ENCODE measurements at regions not wholly inside any gene's neighbourhood (a gene's known extent, or its start where the extent isn't known, plus 50 kb on each side); places are given as distances from the start of the nearest gene placed in this dataset.

DNA sequence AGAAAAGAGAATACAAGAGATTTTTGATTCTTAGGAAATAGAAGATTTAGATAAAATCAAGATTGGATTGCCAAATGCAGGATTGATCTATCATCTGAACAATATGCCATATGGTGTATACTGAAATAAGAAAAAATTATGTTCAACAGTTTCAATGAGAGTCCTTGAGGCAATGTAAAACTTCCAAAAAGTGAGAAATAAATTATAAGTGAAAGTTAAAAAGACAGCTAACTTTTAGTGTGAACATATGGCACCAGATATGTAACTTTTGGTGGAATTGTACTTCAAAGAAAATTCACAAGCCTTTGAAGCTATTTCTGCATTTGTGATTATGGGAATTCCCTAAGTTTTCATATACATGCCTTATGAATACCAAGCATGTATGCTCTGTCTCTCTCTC lies 200.5 kb upstream of the ANO3 start:
- no peak for TF ChIP-seq CTCF (IDR thresholded peaks at IDR 0.05; ENCODE audit: insufficient read depth, low read depth, low read length)
- Histone ChIP-seq H3K36me3 (ENCODE audit: control insufficient read depth, insufficient read depth, low read length) (no peaks in the 10 kb centered on the region), H3K27me3 (ENCODE audit: control insufficient read depth, insufficient read depth, low read length) (no peaks in the 10 kb centered on the region), H3K4me3 (ENCODE audit: low read depth, low read length) (no peak overlapping the region)
- DNase-seq (ENCODE audit: low read depth): no peak
- ChIA-PET POLR2A (no interaction called here), CTCF (interaction anchor here (0.6 to 3.4 kb wide), 2 partner anchors 10 to 149 kb away, joined by 3 to 12 read pairs; no protein-coding TSS in a partner anchor)

- no peak for TF ChIP-seq CTCF (IDR thresholded peaks at IDR 0.05; ENCODE audit: insufficient read depth, low read depth, low read length)
- POLR2A ChIA-PET: interaction anchor here (0.6 kb wide), 1 partner anchor 145 kb away, joined by 3 read pairs; no protein-coding TSS in a partner anchor
- H3K36me3 ChIP-seq (ENCODE audit: control insufficient read depth, insufficient read depth, low read length): no peaks in the 10 kb centered on the region
- CTCF ChIA-PET: interaction anchor here (2.3 kb wide), 1 partner anchor 152 kb away, joined by 20 read pairs; no protein-coding TSS in a partner anchor
- no peak overlapping the region for H3K4me3 ChIP-seq (ENCODE audit: low read depth, low read length)
- no peak for DNase-seq (ENCODE audit: low read depth)
- no peaks in the 10 kb centered on the region for H3K27me3 ChIP-seq (ENCODE audit: control insufficient read depth, insufficient read depth, low read length)
These were observed 197.9 kb upstream of the ANO3 start for GRCh38 chr11:26134053-26134452.

- H3K36me3 ChIP-seq (ENCODE audit: control insufficient read depth, insufficient read depth, low read length): no peaks in the 10 kb centered on the region
- ChIA-PET CTCF (interaction anchor here (2.3 kb wide), 1 partner anchor 153 kb away, joined by 20 read pairs; no protein-coding TSS in a partner anchor), POLR2A (no interaction called here)
- H3K27me3 ChIP-seq (ENCODE audit: control insufficient read depth, insufficient read depth, low read length): no peaks in the 10 kb centered on the region
- TF ChIP-seq CTCF (IDR thresholded peaks at IDR 0.05; ENCODE audit: insufficient read depth, low read depth, low read length): peak; percentile 37
- no peak for DNase-seq (ENCODE audit: low read depth)
- H3K4me3 ChIP-seq (ENCODE audit: low read depth, low read length): no peak overlapping the region
These were observed 197.2 kb upstream of the ANO3 start for GRCh38 chr11:26134481-26135355.

DNA sequence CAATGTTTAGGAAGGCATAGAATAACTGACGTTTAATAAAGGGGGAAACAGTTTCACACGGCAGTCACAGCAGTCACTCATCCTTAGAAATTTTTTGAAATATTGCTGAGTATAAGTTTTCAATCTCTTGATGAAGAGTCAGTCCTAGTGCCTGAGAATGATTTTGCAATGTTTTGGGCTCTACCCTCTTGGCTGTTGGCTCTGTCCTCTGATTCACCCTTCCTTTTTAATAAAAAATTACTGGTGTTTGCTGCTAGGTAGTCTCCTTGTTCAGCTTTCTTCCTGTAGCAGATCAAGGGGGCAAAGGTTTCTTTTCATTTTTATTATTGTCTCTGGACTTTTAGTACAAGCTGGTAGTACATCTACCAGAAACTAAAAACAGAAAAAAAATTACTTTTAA lies 194.3 kb upstream of the ANO3 start:
- Histone ChIP-seq H3K4me3 (ENCODE audit: low read depth, low read length) (no peak overlapping the region), H3K27me3 (ENCODE audit: control insufficient read depth, insufficient read depth, low read length) (no peaks in the 10 kb centered on the region), H3K36me3 (ENCODE audit: control insufficient read depth, insufficient read depth, low read length) (no peaks in the 10 kb centered on the region)
- no peak for DNase-seq (ENCODE audit: low read depth)
- CTCF ChIA-PET: no interaction called here
- no peak for TF ChIP-seq CTCF (IDR thresholded peaks at IDR 0.05; ENCODE audit: insufficient read depth, low read depth, low read length)
- POLR2A ChIA-PET: no interaction called here

DNA sequence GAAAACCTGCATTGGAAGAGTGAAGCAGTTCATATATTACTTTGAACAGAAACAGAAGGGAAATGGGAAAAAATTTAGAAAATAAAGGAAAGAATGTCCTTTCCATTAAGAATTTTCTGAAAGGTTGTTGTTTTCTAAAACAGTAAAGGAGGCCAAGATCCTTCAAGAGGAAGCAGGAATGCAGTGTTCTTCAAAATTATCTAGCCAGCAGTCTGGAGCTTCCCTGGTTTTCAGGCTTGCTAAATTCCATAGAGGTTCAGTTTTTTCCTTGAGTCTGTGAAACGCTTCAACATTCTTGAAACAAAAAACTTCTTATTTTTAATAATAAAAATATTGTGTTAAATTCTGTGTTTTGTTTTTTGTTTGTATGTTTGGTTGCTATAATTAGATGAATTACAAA lies 189.0 kb upstream of the ANO3 start:
- Histone ChIP-seq H3K4me3 (ENCODE audit: low read depth, low read length) (no peak overlapping the region), H3K36me3 (ENCODE audit: control insufficient read depth, insufficient read depth, low read length) (no peaks in the 10 kb centered on the region), H3K27me3 (ENCODE audit: control insufficient read depth, insufficient read depth, low read length) (no peaks in the 10 kb centered on the region)
- ChIA-PET POLR2A (no interaction called here), CTCF (no interaction called here)
- DNase-seq (ENCODE audit: low read depth): no peak
- no peak for TF ChIP-seq CTCF (IDR thresholded peaks at IDR 0.05; ENCODE audit: insufficient read depth, low read depth, low read length)
